GM10266 (cell line): ENCODE measurements at regions not wholly inside any gene's neighbourhood (a gene's known extent, or its start where the extent isn't known, plus 50 kb on each side); places are given as distances from the start of the nearest gene placed in this dataset.

Source experiments
- DNase-seq: peaks from one replicate; pipeline ENCODE4 v3.0.0; 2012; ENCODE audit errors: extremely low spot score
- TF ChIP-seq, protein P1 (sequence below): IDR thresholded peaks from 2 replicates; pipeline ENCODE4 v1.5.1; 2012; ENCODE audit warnings: mild to moderate bottlenecking, low read depth; ENCODE audit not compliant: control insufficient read depth, insufficient read depth; ENCODE audit errors: missing control alignments

DNA sequence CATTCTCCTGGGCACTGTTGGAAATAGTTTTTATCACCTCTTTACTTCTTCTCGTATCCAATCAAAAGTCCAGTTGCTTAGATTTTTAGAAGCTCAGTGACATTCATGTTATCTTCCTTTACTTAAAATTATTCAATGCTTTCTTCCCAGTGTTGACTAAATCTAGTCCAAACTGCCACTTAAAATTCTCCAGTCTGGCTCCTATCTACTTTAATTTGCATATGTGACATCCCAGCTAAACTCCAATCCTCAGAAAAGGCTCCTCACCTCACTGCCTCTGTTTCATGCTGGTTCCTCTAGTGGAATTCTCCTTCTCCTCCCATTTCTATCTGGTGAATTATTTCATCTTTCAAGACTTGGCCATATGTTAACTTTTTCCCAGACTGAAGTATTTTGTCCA is 1238.7 kb upstream of the WWC1 start:
- TF ChIP-seq, protein P1, sequence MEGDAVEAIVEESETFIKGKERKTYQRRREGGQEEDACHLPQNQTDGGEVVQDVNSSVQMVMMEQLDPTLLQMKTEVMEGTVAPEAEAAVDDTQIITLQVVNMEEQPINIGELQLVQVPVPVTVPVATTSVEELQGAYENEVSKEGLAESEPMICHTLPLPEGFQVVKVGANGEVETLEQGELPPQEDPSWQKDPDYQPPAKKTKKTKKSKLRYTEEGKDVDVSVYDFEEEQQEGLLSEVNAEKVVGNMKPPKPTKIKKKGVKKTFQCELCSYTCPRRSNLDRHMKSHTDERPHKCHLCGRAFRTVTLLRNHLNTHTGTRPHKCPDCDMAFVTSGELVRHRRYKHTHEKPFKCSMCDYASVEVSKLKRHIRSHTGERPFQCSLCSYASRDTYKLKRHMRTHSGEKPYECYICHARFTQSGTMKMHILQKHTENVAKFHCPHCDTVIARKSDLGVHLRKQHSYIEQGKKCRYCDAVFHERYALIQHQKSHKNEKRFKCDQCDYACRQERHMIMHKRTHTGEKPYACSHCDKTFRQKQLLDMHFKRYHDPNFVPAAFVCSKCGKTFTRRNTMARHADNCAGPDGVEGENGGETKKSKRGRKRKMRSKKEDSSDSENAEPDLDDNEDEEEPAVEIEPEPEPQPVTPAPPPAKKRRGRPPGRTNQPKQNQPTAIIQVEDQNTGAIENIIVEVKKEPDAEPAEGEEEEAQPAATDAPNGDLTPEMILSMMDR, result no peak
- DNase-seq, result no peak

DNA sequence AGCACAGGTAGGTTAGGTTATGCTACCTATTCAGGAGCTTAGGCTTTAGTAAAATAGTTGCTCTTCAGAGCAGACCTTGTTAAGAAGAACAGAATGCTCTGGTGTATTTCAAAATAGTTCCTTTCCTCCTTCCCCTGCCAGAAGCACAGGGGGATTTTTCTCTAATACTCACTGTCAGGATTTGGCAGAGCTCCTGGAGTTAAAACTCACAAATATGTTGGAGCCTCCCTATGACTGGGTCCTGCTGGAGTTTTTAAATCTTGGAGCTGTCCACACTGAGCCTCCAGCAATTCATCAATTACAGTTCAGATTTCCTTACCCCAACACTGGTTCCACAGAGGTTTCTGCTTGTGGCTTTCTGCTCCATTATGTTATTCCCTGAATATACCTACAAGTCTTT is 1233.8 kb upstream of the WWC1 start:
- DNase-seq, result no peak
- TF ChIP-seq, protein P1, result no peak

DNA sequence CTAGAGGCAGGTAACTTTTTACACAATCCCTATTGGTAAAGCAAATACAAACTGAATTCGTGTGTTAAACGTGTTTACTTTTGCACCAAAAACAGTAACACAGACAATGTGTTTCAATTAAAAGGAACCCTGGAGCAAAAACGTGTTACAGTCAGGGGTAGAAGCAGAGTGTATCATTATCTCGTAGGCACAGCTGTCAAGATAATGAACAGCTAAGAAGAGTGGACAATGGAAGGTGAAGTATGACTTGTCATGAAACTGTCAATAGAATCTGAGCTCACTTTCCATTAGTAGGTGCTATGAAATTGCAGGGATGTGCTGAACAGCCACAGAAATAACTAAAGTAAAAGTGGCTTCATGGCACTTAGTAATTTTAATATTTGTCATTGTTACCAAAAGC is 1229.8 kb upstream of the WWC1 start:
- TF ChIP-seq, protein P1, result no peak

DNA sequence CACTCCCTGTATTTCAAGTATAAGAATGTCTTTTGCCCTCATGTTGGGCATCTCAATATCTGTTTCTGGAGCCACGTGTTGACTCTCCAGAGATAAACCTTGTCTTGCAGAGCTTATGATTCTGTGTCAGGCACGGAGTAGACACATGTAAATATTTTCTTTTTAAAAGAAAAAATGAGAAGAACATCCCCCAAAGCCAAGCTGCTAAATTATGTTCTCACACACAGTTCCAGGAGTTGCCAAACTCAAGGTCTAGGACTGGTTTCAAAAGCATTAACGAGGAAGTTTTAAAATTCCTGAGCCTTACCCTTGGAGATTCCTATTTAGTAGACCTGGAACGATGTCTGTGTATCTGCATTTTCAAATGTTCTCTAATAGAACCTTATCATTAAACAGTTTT is 1228.3 kb upstream of the WWC1 start:
- TF ChIP-seq, protein P1, result no peak
- no peak for DNase-seq

More for the DNA sequence above, 1229.8 kb upstream of the WWC1 start:
- no peak for DNase-seq

DNA sequence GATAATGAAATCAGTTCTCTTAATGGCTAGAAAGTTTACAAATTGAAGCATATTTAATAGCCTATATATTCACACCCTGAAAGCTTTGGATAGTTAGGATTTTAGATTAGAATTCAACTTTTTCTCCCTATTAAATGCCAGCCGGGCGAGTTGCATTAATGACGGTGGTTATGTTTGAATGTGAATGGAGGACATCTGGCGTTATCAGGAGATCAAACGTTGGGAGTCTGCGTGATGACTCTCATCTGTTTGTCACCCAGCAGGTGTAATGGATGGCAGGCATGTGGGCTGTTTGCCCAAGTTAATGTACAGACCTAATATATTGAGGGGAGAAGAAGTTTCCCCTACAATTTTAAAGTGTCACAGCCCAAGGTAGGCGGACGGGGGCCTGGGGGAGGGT is 1227.7 kb upstream of the WWC1 start:
- no peak for DNase-seq
- TF ChIP-seq, protein P1, result no peak

DNA sequence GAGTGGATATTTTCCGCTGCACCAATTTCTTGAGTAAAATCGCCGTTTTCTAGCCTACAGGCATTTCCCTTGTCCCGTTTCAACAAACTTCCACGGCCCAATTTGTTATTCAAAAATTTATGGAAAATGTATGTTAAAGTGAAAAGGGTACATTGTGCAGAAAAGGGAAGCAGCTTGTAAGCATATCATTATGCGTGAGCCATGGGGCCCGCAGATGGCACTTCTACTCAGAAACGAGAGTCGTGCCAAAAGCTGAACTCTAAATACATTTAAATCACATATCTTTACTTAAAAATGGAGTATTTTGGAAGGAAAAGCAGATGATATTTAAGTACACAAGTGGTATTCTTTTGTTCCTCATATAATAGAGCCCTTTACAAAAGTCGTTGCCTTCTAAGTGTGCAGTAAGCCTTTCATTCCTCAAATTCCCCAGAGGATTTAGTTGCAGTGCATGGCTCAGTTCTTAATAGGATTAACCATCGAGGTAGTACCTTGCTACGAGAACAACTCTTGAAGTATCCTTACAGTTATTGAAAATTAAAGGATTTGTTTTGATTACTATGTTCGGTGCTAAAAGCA is 1227.2 kb upstream of the WWC1 start:
- TF ChIP-seq, protein P1, result no peak
- no peak for DNase-seq

DNA sequence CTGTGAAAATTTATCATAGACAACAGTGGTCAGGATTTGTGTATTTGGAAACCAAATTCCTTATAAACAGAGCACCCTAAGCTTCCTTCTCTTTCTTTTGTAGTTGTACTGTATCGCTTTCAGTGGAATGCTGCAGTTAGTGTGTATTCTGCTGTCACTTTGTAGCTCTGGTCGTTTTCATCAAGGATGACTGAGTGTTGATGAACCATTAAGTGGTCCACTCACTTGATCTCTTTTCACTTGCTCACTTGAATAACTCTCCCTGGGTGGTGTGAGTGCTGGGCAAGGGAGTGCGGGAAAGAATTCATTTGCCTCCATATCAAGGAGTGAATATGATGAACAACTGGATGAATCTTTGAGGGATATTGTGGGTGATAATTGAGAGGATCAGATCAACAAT is 1225.7 kb upstream of the WWC1 start:
- DNase-seq, result no peak
- TF ChIP-seq, protein P1, result no peak
